DMS 273 (cell line): ENCODE measurements at regions not wholly inside any gene's neighbourhood (a gene's known extent, or its start where the extent isn't known, plus 50 kb on each side); places are given as distances from the start of the nearest gene placed in this dataset.
A peak's percentile ranks its signal among the peaks of the same experiment; 100 is the strongest.

ENCODE experiments used
- DNase-seq: peaks from one replicate; lab custom pipeline; 2025; ENCODE audit not compliant: unreplicated experiment; lab: John Stamatoyannopoulos, UW

DNA sequence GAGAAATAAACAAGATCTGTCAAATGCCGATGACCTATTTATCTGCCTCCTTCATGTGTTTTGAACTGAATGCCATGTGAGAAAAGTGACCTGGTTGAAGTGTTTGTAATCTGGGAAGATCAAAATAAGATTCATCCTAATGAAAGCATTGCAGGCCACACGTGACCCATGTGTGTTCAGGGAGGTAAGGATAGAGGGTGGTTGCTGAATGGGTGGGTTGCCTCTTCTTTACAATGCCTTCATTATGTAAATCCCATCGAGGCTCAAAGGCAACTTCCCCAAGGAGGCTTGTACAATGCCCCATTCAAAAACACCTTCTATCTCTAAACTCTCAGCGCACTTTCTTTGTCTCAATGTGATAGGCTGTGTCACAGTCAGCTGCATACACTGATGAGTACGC lies 273.1 kb downstream of the LRATD1 start:
- DNase-seq: no peak

DNA sequence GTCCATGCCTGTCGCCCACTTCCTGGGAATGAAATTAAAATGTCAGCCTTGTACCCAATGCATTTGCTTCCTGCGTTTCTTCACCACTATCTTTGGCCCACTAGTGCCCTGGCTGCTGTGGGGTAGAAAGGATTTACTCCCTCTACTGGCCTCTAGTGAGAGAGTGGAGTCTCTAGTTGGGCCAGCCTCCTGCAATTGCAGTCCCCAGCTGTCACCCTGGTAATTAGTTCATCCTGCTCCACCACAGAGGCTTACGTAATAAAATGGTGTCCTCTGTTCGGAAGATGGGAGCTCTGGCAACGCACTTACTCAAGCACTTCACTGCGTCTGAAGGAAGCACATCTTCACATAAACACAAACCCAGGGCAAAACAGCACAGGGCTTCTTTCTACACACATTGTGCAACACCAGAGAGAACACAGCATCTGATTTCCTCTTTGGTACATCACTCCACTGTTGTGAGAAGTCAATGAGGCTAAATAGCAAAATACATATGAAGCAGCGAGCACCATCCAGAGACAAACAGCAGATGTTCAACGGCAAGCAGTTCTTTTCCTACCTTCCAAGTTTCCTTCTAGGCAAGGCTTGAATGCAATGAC lies 274.6 kb downstream of the LRATD1 start:
- DNase-seq: peak; percentile 71

DNA sequence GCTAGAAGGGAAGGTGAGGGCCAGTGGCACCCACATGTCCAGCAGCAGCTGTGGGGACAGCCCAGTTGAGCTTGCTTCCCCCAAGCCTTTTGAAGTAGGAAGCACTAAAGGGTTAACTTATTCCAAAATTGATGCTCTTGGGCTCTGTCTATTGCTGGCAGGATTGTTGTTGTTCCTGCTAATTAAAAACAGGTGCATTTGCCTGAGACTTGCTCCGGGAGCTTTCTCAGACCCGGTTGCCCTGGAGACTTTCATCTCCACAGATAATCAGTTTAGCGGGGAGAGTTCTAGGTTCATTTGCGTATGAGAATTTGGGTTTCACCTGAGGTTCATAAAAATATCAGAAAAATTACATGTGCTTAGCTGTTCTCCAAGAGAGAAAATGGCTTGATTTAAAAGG lies 277.3 kb downstream of the LRATD1 start:
- DNase-seq: no peak

- no peak for DNase-seq
Observed at GRCh38 chr2:14910654-14911053, 278.1 kb downstream of the LRATD1 start.

GRCh38 chr2:14915983-14916382 lies 283.5 kb downstream of the LRATD1 start:
- DNase-seq: no peak

DNA sequence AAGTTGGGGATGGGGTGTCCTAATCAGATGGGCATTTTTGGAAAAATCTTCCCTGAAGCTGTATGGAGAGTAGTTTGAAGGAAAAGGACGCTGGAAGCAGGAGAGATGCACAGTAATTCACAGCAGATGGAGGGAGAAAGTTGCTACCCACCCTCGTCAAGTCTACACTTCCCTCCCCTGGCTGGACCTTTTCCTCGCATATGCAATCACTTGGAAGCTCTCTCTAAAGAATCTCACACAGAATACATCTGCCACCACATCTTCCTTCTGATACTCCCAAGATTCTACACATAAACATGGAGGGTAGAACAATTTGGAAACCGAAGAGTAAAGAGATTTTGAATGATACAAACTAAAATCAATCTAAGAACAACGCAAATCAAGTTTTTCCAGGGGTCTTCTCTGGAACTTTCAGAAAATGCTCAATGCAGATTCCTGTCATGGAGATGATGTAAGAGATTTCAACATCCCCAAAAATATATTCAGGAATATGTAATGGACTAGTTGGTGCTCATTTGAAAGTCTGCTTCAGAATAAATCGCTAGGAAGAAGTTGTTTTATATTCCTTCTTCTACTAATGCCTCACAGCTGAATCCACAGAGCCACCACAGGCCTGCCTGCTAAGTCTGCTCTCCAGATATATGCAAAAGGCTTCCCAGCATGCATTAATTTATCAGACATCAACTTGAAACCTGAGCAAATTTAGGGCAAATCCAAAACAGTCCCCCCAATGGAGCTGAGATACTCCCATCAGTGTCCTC lies 291.5 kb downstream of the LRATD1 start:
- no peak for DNase-seq

GRCh38 chr2:14925471-14925870 lies 293.0 kb downstream of the LRATD1 start:
- DNase-seq: no peak

GRCh38 chr2:14927021-14927564 lies 294.6 kb downstream of the LRATD1 start:
- DNase-seq: no peak

DNA sequence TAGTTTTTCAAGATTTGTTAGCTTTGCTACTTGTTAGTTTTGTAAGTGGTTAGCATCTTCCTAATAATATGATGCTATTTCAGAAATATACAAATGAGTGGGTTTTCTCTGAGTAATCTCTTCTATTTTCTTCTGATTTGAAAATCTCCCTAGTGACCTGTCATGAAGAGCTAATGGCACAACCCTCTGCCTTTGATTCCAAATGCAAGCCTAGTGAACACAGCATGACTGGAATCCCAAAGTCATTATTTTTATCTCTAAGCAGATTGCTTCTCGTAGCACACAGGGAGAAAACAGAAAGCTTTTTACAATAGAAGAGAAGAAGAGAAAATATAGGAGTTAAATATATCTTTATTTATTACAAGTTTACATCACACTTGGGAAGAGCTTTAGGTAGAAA lies 295.5 kb downstream of the LRATD1 start:
- DNase-seq: no peak

DNA sequence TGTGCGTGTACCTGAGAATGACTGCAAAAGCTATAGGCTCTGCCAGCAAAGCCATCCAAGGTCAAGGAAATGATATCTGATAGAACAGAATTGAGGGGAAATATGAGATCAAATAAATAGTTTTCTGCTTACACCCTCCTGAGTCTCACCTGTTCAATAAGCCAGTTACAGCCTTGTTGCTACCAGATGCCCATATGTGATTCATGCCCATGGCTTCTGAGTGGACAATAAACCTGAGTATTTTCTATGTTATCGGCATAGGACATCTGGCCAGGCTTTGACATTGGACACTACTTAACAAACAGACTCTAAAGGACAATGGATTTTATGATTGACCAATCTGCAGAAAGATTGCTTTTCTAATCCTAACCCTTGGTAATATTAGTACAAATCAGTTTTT lies 297.9 kb downstream of the LRATD1 start:
- DNase-seq: no peak

DNA sequence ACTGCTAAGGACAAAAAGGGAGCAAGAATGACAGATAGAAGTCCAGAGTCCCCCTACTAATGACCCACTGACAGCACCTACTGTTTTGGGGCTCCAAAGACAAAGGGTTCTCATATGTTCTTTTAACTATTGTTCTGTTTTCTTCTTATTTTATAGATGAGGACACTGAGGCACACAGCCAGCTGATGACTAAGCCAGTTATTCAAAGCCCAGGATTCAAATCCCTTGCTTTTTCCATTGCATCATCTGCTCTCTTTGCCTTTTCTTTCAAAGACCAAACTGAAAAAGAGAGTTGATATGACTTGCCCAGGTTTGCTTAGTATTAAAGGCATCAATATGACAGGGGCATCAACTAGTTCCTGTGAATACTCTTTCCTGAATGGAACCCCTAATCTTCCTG lies 299.8 kb downstream of the LRATD1 start:
- no peak for DNase-seq

DNA sequence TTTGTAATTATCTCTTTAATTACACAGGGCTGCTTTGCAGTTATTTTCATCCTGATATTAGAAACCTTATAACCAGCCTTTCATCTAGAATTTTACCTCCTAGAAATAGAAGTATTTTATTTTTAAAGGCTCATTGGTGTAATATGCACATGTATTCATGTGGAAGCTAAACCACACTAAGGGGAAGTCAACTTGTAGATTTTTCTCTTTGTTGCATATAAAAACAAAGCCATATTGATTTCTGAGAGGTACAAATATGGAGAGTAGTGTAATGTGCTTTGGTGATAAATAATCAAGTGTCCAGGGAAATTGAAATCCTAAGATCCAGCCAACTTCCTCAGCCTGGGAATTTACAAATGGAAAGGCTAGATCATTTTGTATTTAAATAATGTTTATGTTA lies 301.2 kb downstream of the LRATD1 start:
- DNase-seq: no peak

GRCh38 chr2:14936426-14936825 lies 303.9 kb downstream of the LRATD1 start:
- DNase-seq: no peak

DNA sequence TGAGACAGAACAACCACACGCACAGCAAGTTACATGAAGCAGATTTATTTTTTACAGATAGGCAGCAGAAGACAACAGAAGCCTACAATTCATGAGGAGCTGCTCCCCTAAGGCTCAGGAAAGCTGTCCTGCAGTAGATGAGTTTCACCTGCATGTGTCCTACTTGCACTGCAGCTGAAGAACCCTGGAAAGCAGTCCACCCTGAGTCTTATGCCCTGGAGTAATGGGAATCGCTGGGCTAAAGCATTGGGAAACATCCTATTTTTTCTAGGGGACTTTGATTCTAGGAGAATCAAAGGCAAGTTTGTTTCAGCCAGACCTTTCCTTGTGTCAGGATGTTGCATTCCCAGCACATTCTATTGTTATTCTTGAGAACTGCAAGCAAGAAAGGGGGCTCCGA lies 304.8 kb downstream of the LRATD1 start:
- no peak for DNase-seq

GRCh38 chr2:14941151-14941631 lies 308.7 kb downstream of the LRATD1 start:
- DNase-seq: peak; percentile 21

DNA sequence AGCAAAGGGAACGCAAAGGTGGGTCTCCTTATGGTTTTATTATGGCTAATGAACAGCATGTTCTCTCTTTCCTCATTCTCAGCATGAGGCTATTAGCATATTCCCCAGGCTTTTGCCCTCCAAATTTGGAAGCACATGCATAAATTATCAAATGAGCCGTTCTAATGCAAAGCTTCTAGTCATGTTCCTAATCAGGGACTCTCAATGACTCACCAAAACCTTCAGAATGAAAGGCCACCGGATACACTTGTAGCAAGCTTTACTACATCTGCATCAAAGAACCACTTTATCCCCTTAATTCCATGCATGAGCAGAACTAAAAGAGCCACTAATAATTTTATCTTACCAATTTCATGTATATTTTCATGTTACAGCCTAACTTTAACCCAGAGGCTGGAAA lies 310.5 kb downstream of the LRATD1 start:
- DNase-seq: peak; percentile 36

- DNase-seq: peak; percentile 90
Observed at GRCh38 chr2:14944562-14945346, 312.2 kb downstream of the LRATD1 start.

DNA sequence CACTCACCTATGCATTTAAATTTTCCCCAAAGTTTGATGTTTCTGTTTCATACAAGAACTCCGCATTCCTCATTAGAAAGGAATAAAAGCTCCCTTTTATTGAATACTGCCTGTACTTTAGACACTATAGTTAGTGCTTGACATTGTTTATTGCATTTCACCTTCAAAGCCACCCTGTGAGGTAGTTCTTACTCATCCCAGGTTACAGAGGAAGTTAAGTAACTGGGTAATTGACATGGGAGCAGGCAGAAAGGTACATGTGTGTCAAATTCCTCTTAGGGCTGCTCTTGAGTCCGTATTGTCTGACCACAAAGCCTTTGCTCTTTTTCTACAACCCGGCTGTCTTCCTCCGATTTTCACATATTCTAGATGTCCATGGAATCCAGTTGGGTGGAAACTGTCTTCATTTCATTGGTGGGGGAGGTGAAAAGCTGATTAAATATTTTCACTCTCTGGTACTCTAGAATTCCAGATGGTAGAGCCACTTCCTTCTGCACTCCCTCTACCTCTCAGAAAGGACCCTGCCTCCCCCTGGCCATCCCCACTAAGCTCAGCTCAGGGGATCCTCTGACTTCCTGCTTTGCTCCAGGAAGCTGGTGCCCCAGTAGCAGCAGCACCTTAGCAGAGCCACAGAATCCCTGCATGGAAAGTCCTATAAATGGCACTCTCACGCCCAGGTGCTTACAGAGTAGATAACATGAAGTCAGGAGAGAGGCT lies 319.2 kb downstream of the LRATD1 start:
- no peak for DNase-seq

DNA sequence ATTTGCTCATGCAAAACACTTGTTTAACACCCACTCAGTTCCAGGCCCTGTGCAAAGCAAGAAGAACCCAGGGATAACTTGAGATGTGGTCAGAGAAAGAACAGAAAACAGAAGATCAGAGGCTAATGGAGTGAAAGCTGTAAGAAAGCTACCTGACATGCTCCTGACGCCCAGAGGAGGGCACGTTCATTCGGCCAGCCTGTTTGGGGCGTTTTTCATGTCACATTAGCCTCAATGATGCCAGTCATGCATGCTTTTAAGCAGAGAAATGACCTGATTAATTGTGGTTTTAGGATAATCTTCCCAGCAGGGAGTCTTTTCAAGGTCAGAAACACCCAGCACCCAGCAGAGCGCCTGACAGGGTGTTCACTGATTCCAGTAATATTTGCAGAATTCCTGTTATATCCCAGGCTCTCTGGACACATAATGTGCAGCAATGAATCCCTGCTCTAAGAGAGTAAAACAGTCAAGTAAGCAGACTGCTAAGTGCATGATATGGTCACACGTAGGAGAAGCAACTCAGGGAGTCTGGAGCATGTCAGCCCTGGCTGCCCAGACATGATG lies 320.0 kb downstream of the LRATD1 start:
- no peak for DNase-seq

GRCh38 chr2:14960686-14961324 lies 328.3 kb downstream of the LRATD1 start:
- no peak for DNase-seq
